Lower leg skin (tissue), 3 donors: ENCODE measurements at regions not wholly inside any gene's neighbourhood (a gene's known extent, or its start where the extent isn't known, plus 50 kb on each side); places are given as distances from the start of the nearest gene placed in this dataset.

Experiments used
- CTCF ChIP-seq, 3 donors: fragments of 450-650 bp; IDR thresholded peaks; one replicate each; pipeline ENCODE4 v1.5.1; 2016; ENCODE audit warnings: antibody characterized with exemption in 3 of 3, mild to moderate bottlenecking in 3 of 3, moderate library complexity in 2 of 3
- POLR2A ChIP-seq, 2 donors: fragments of 450-650 bp; IDR thresholded peaks; one replicate each; pipeline ENCODE4 v1.6.1; 2016 to 2017; ENCODE audit warnings: antibody characterized with exemption in 2 of 2, mild to moderate bottlenecking in 1 of 2, moderate library complexity in 1 of 2

GRCh38 chrX:35664833-35665232 is 133.3 kb upstream of the MAGEB16 start:
- no peak for TF ChIP-seq CTCF (IDR thresholded peaks at IDR 0.05)
- TF ChIP-seq POLR2A (IDR thresholded peaks at IDR 0.05): no peak
